K562 (cell line): ENCODE measurements at regions not wholly inside any gene's neighbourhood (a gene's known extent, or its start where the extent isn't known, plus 50 kb on each side); places are given as distances from the start of the nearest gene placed in this dataset.
"Not testable (repeated sequence)": the region's sequence is repeated elsewhere in the genome, so short reads cannot be mapped to it uniquely, and the experiment has no call there.

ENCODE experiments used
- CBX5 ChIP-seq: IDR thresholded peaks from 2 replicates; pipeline ENCODE4 v1.6.1; 2014; ENCODE audit warnings: low read depth, borderline replicate concordance
- GATAD2B ChIP-seq: fragments of 450-650 bp; IDR thresholded peaks from 2 replicates; pipeline ENCODE4 v1.6.1; 2017; ENCODE audit warnings: mild to moderate bottlenecking, borderline replicate concordance
- GTF3C2 ChIP-seq: IDR thresholded peaks from 3 replicates; pipeline ENCODE4 v1.6.1; 2011; ENCODE audit warnings: borderline replicate concordance, mild to moderate bottlenecking, moderate library complexity; ENCODE audit not compliant: insufficient read length; ENCODE audit errors: extremely low read depth
- HNRNPLL ChIP-seq: fragments of 200-400 bp; formaldehyde crosslinking; IDR thresholded peaks from 2 replicates; pipeline ENCODE4 v1.6.1; 2017; ENCODE audit warnings: low read length, low read depth, mild to moderate bottlenecking; ENCODE audit not compliant: poor library complexity, severe bottlenecking
- JUND ChIP-seq, 2 experiments: IDR thresholded peaks; 2 replicates in 1 of 2; 3 replicates in 1 of 2; pipeline ENCODE4 v1.6.1; 2011; ENCODE audit warnings: borderline replicate concordance in 2 of 2, low read depth in 2 of 2, low read length in 2 of 2, improper control_type of control experiment in 1 of 2, missing biosample characterization in 1 of 2, missing genetic modification characterization in 1 of 2, missing genetic modification reagents in 1 of 2
- KLF6 ChIP-seq: fragments of 250-450 bp; sonication (Bioruptor Pico); IDR thresholded peaks from 2 replicates; pipeline ENCODE4 v1.4.0; 2020; ENCODE audit warnings: mild to moderate bottlenecking, moderate library complexity, borderline replicate concordance
- MEF2A ChIP-seq: IDR thresholded peaks from 2 replicates; pipeline ENCODE4 v1.6.1; 2011; ENCODE audit warnings: low read depth, mild to moderate bottlenecking, low read length, moderate library complexity; ENCODE audit not compliant: control insufficient read depth
- PPARD ChIP-seq: fragments of 250-450 bp; sonication (Bioruptor Pico); IDR thresholded peaks from 2 replicates; pipeline ENCODE4 v1.8.0; 2022; ENCODE audit warnings: inconsistent platforms, mild to moderate bottlenecking, moderate library complexity
- RBM25 ChIP-seq: fragments of 200-400 bp; formaldehyde crosslinking; IDR thresholded peaks from 2 replicates; pipeline ENCODE4 v1.6.1; 2018; ENCODE audit warnings: low read length, low read depth, moderate library complexity; ENCODE audit not compliant: severe bottlenecking
- TAF1 ChIP-seq: IDR thresholded peaks from 2 replicates; pipeline ENCODE4 v1.6.1; 2011; ENCODE audit warnings: mild to moderate bottlenecking, low read length, moderate library complexity; ENCODE audit not compliant: insufficient read depth, control insufficient read depth, severe bottlenecking; ENCODE audit errors: extremely low read depth
- ZNF766 ChIP-seq: fragments of 200-800 bp; sonication (Bioruptor generic); conservative IDR thresholded peaks from 2 replicates; pipeline ENCODE4 v1.6.1; 2016; ENCODE audit warnings: missing genetic modification characterization, missing compliant biosample characterization

GRCh38 chr20:48514577-48514976 lies 313.2 kb downstream of the PREX1 start:
- not testable (repeated sequence) for TF ChIP-seq PPARD (CRISPR knock-in tag); JUND (IDR thresholded peaks at IDR 0.05; ENCODE audit: borderline replicate concordance, low read depth, low read length); JUND (tag; IDR thresholded peaks at IDR 0.05; ENCODE audit: borderline replicate concordance, low read depth, low read length); KLF6 (CRISPR knock-in tag); RBM25; CBX5; MEF2A; GTF3C2; GATAD2B; ZNF766 (CRISPR knock-in tag); TAF1; HNRNPLL
